HG03139 (cell line): ENCODE measurements at regions not wholly inside any gene's neighbourhood (a gene's known extent, or its start where the extent isn't known, plus 50 kb on each side); places are given as distances from the start of the nearest gene placed in this dataset.
"Not testable (repeated sequence)": the region's sequence is repeated elsewhere in the genome, so short reads cannot be mapped to it uniquely, and the experiment has no call there.

Experiments
- ATAC-seq: cut with Tn5 transposase; IDR thresholded peaks from one replicate; pipeline ENCODE4 v1.9.1; 2021; ENCODE audit not compliant: unreplicated experiment

DNA sequence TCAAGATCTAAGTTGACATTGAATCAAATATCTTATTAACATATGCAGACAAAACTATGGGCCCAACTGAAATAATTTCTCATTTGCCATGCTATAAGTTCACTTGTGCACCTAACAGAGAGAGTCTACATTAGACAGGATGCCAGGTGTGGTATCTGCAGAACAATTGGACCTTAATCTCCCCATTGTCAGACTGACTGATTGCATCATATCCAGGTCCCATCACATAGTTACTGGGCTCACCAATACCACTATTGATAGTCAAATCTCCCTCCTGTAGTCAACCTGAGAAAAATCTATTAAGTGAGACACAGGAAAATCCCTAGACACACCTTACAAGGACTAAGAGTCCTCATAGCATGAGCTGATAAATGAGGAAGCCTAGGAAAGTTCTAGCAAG is 156.0 kb upstream of the FRG1 start:
- no peak for ATAC-seq

DNA sequence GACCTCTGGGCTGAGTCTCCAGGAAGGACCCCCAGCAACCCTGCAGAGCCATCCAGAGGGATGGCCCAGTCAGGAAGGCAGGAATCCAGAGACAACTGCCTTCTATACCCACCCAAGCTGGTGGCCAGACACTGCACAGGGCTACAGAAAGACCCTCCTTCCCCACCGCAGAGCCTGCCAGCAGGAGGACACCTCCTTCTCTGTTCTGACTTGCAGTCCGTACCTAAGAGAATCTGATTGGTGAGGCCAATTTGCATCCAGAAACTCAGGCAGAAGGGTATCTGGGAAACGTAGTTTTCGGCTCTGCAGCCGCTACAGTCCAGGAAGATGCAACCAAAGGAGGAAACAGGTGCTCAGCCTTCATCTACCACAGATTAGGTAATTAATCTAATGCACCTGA is 155.4 kb upstream of the FRG1 start:
- no peak for ATAC-seq

DNA sequence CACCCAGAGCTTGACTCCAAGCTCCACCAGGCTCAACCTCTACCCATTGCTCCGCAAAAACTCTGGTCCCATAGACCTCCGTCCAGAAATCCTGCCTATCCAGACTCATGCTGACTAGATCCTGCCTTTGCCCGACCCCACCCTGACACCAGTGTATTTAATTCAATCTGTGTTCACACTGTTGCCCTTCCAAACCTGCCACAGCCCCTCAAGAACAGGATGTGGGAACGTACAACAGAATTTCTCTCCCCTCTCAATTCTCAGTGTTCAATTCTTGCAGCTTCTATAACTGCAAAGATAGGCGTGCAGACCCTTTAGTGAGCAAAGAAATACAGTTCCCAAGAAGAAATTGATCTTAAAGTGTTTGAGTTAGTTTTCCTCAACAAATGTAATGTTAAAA is 154.2 kb upstream of the FRG1 start:
- no peak for ATAC-seq

DNA sequence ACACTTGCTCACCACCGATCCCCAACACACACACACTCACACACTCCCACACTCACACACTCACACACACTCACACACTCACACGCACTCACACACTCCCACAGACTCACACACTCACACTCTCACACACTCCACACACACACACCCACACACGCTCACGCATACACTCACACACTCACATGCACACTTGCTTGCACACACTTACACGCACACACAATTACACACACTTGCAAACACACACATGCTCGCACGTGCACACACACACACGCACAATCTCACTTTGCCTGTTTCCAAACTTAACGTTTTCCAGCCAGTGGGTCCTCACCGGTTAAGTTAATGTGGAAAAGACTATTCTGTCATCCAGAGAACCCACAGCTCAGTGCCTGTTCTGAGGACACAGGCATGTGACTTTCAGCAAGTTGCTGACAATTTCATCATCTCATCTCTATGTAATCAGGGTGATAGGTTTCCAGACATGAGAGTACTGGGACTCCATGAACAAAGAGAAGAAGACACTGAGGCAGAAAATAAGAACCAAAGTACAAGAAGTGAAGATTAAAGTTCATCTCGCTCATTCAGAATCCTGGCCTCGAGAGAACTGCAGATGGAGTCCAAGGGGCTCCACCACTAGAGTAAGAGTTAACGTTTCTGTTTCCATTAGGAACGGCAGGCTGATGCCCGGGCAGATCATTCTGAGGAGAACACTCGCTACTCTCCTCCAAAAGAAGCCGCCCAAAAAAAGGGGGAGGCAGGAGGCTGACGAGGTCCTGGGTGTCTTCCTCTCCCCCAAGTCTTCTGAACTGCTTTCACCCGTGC is 153.2 kb upstream of the FRG1 start:
- no peak for ATAC-seq

DNA sequence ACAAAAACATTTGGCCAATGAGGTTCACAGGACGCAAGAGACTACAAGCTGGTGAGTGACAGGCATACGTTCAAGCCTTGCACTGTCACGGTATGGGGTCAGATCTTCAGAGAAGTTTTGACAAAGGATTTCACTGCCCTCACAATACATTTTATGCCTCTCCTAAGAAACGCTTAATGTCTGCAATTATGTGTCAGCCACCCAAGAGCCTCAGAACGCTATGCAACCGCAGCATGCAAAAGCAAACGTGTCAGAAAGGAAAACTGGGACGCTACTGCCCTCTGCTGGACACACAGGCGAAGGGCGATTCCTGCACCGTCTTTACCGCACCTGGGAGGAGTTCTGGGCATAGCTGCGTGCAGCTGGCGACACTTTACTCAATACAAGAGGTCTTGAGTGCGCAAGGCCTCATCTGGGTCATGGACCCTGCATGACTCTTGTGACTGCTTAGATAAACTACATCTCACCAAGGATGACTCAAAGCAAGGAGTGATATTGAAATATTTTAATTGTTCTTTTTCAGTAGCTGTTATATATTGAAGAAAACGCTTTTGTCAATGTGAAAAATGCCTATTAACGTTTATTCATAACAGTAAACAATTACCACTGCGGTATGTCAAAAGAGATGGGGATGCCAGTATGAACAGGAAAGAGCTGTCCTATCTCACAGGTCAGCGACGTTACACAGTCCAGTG is 147.6 kb upstream of the FRG1 start:
- ATAC-seq: peak; percentile 94

DNA sequence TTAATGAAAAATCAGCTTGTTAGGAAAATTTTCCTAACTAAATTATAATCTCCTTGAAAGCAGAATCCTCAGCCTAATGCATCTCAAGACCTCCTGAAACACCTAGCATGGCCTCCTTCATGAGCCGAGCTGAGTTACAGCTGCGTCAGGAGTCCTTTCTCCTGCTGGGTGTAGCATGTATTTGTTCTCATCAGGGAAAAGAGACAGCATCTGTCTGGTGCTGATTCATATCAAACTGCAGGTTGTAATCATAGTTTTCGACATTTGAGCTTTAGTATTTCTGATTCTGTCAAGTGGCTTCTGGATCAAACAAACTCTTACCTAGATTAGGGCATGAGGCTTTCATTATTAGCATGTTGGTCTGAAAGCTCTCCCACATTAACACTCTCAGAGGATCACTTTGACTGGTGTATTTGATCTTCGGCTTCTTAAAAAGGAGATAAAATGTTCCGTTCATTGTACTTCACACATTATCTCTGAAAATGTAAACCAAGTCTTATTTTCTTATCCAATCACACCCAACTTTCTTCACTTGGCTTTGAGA is 140.1 kb upstream of the FRG1 start:
- no peak for ATAC-seq

DNA sequence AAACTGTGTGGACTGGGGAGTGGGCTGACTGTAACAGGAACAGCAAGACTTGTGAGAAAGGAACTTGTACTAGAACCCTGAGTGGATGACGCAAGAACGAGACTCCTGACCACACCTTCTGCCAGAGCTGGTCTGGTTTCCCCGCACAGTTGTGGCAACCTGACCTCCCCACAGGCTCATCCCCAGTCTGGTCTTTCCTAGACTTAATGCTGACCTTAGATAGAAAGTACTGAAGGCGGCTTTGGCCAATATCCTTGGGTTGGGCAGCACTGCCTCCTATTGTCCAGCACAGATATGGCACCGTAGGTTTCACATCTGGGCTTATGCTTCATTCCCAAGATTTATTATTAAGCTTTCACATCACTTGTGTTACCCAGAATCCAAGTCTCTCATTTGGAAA is 137.8 kb upstream of the FRG1 start:
- no peak for ATAC-seq

DNA sequence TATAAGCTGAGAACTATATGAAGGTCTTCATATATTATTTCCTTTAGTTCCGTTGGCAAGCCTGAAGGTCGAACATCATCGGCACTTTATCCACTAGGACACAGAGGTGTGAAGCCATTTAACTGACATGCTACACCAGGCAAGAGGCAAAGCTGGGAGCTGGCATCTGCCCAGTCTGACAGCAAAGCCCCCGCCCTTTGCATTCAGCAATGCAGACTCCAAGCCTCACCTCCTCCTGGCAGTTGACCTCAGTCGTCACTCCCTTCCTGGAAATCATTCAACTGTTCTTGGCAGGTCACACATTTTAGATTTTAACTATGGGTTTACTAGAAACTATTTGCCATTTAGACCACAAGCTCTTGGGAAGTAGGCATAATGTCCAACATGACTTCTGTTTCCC is 135.8 kb upstream of the FRG1 start:
- ATAC-seq: no peak

DNA sequence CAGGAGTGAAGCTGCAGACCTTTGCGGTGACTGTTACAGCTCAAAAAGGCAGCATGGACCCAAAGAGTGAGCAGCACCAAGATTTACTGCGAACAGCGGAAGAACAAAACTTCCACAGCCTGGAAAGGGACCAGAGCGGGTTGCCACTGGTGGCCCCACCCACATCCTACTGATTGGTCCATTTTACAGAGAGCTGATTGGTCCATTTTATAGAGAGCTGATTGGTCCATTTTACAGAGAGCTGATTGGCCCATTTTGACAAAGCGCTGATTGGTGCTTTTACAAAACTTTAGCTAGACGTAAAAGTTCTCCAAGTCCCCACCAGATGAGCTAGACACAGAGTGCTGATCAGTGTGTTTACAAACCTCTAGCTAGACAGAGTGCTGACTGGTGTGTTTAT is 134.2 kb upstream of the FRG1 start:
- ATAC-seq: no peak

DNA sequence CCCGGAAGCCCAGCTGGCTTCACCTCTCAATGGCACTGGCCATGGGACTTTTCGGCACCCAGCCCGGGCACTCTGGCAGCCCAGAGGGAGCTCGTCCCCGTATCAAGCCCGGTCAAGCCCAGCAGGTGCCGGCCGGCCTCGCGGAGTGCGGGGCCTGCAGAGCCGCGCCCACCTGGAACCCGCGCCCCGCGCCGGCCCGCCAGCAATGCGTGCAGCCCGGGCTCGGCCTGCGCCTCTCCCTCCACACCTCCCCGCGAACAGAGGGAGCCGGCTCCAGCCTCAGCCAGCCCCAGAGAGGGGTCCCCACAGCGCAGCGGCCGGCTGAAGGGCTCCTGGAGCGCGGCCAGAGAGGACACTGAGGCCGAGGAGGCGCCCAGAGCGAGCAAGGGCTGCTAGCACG is 133.6 kb upstream of the FRG1 start:
- ATAC-seq: no peak

DNA sequence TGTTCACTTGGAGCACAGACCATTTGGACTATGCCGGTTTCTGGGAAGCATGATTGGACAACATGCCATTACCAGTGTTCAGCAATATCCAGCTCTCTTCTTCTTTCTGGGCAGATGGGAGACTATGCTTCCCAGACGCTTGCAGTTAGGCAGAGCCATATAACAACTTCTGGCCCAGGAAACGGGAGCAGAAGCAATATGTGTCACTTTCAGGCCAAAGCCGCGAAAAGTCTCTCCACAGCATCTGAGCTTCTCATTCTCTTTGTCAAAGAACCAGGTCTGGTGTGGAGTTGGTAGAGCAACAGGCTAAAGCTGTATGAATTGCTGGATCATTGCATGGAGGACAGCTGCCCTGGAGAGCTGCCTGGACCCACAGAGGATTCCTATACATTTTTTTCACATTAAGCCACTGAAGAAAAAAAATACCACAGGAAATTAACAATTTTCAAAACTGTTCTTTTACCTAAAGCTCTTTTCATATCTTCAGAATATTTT is 131.4 kb upstream of the FRG1 start:
- no peak for ATAC-seq

DNA sequence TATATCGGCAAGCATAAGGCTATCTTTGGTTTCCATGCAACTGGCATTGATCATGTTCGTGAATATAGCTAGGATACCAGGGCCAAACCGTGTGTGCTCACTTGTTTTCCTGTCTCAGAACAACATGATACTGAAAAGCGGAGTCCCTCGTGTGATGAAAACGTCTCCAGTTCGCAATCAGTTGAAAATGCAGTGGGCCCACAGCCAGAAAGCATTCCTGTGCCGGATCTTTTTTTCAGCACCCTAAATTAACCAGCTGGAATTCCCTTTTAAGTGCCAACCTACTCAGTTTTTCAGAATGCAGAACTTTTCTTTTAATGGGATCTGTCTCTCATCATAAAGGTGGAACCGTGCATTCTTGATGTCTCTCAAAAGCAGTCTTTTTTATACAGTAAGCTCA is 130.8 kb upstream of the FRG1 start:
- no peak for ATAC-seq

DNA sequence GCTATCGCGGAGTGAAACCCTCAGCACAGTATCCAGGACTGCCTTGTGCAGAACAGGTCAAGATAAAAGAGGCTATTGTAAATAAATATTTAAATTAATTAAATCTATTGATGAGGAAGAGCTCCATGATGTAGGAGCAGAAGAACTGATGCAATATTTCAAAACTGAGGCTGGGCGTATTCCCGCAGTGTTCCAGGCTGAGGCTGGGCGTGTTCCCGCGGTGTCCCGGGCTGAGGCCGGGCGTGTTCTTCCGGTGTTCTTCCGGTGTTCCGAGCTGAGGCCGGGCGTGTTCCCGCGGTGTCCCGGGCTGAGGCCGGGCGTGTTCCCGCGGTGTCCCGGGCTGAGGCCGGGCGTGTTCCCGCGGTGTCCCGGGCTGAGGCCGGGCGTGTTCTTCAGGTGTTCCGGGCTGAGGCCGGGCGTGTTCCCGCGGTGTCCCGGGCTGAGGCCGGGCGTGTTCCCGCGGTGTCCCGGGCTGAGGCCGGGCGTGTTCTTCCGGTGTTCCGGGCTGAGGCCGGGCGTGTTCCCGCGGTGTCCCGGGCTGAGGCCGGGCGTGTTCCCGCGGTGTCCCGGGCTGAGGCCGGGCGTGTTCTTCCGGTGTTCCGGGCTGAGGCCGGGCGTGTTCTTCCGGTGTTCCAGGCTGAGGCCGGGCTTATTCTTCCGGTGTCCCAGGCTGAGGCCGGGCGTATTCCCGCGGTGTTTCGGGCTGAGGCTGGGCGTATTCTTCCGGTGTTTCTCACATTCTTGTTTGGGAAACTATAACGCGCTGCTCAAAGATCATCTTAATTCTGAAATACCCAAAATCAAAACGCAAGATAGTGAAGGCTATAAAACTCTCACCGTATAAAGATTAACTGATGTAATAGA is 130.1 kb upstream of the FRG1 start:
- not testable (repeated sequence) for ATAC-seq

DNA sequence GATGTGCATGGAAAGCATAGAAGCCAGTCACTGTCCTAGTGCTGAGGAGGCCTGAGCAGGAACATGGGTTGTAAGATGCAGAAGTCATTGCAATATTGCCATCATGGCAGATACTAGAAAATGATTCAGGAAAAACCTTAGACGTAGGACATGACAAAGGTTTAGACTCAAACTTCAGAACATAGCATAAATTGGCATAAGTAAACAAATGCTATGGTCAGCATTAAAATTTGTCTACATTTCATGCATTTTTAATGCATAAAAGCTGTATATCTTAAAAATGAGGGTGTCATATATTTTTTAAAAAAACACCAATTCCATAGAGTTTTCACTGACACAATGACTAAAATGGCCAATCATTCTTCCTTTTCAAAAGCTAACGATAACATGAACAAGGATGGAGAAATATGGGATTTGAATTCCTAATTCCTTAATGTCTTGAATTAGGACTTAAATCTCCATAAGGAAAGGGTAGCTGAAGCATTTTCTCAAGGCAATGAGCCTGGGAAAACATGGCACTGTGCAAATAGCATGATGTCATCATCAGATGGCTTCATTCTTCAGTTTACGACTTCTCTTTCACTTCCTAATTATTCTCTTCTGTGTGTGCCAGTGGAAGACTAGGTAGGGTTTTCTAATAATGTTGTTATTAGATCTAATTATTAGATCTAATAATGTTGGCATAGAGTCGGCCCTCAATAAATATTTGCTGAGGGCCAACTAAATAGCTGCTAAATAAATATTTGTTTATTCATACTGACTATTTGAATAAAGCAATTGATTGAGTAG is 125.1 kb upstream of the FRG1 start:
- ATAC-seq: no peak

DNA sequence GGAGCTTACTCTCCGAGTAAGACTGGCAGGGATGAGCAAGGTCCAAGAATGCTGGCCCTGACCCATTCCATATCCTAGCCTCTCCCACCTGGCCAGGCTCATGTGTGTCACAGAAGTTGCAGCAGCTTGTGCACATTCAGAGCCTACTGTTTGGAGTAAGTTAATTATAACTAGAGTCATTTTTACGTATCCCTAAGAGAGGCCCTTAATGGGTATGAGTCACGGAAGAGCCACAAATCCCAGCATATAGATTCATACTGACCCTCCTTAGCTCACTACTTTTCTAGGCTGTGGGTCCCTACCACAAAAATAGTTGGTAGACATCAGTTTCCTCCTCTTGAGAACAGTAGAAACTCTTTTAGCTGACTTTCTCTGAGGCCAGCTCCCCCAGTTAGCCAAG is 118.3 kb upstream of the FRG1 start:
- ATAC-seq: no peak

DNA sequence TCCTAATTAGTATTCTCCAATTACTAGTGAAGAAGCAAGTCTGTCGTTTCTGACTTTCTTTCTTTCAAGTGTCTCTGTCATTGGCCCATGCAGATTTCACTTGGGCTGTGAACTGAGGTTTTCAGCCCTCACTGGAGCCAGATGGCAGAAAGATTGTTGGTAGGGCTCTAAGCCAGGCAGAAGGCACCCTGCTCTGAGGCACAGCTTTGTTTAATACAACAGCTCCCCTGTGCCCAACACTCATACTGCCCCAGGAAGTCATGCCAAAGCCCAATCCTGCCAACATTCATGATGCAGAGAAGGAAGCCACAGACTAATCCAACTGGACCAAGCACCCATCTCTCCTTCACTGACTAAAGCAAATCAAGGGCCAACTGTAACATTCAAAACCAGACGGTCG is 117.1 kb upstream of the FRG1 start:
- ATAC-seq: no peak

DNA sequence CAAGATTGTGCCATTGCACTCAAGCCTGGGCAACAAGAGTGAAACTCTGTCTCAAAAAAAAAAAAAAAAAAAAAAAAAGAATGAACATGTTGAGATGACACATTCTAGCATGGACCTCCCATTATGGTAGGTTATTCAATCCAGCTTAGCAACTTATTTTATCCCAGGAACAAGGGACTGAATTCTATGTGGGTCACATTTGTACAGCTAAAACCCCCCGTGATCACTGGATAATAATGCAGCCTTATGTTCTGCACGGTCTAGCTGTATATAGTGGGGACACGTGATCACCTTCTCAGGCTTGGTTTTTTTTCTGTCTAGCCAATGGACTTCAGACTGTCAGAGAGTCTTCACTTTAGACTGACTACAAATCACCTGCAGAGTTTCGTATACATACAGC is 115.2 kb upstream of the FRG1 start:
- no peak for ATAC-seq

DNA sequence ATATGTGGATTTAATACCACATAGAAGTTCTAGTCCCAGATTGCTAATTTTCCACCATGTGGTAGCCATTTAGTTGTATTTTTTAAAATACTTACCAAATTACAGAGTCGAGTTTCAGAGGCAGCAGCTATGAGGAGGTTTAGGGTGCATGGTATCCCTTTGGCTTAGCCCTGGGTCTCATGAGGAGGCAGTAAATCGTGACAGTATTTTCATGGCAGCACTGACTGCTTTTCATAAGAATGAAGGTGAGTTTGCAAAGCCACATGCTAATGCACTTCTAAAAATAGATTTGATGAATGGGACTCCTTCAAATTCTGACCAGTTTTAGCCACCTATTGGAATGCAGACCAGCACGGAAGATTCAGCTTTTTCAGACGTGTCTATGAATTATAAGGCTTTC is 114.0 kb upstream of the FRG1 start:
- no peak for ATAC-seq

DNA sequence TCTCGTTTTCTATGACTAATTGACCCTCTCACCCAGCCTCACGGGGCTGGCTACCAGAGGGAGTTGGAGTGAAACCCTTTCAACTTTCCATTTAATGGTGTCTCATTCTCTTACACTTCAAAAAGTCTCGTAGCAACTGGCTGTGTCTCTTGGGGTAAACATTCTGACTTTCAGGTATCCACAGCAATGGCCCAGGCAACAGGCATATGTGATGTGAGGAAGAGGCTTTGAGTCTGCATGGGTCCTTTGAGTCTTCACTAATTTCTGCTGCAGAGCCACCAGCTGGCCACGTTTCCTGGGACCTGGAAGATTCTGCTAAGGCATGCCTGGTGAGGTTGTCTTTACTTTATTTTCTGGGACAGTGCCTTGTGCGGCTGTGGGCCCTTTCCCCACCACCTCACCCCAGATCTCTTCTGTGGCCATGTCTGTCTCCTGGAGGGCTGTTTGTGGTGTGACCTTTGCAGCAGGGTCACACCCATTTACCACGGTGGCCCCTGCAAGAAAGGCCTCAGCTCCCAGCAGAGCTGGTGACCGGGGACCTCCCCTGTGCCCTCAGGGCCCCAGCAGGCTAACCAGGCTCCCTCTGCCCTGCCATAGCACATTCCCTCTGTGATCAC is 112.5 kb upstream of the FRG1 start:
- ATAC-seq: no peak

DNA sequence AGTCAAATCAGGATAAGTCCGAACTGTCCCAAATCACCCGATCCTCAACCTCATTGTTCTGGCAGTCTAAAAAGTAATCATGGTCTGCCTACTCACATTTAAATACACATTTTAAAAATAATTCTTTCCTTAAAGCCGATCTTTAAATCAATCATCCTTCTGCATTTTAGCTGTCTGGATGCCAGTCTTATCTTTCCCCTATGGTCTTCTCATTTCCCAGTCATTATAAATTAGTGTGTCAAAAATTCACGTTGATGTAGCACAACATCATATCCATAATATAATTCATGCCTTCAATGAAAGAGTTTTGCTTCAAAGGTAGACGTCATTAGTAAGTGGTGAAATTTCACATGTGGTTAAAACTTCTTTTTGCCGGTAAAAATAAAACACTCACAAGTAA is 108.1 kb upstream of the FRG1 start:
- no peak for ATAC-seq
